K562 (cell line): ENCODE measurements at regions not wholly inside any gene's neighbourhood (a gene's known extent, or its start where the extent isn't known, plus 50 kb on each side); places are given as distances from the start of the nearest gene placed in this dataset.

ENCODE experiments used
- ATAC-seq: fragments of 200-7000 bp; cut with Tn5 transposase; 3 replicates; pipeline ENCODE4 v1.9.1; 2020; ENCODE audit warnings: moderate library complexity
- BruUV-seq: library from RNA; stranded (reverse); fragments of 400-500 nt; replicated peaks from 2 replicates; lab custom pipeline; 2021; lab: Mats Ljungman, UMichigan
- CTCF ChIA-PET: fragments of 300-600 bp; formaldehyde crosslinking; extraction: SDS; loops from one replicate; lab custom pipeline; 2021; ENCODE audit warnings: low intra/inter-chr PET ratio; lab: Yijun Ruan, JAX
- POLR2A ChIA-PET: fragments of 300-600, 350-650 bp; sonication (Branson Sonifier 250); formaldehyde crosslinking; extraction: SDS; loops from one replicate; lab custom pipeline; 2021; ENCODE audit warnings: antibody characterized with exemption, inconsistent platforms; lab: Yijun Ruan, JAX
- DNase-seq, 4 experiments: peaks; one replicate each; pipeline versions ENCODE4 v3.0.0 to v3.0.0-alpha.2; 2011 to 2018; ENCODE audit warnings: low spot score in 3 of 4, mixed read lengths in 3 of 4; ENCODE audit errors: extremely low read depth in 1 of 4
- FAIRE-seq: peaks from 2 replicates; lab custom pipeline; 2011; peaks lifted over from hg19 to GRCh38; lab: Jason Lieb, UNC
- H2AFZ ChIP-seq: 2 replicates; pipeline ENCODE4 v1.6.0; 2011; ENCODE audit warnings: low read depth, low read length, control low read depth, inconsistent platforms
- H3K27ac ChIP-seq: fragments of 200-600 bp; 3 replicates; pipeline ENCODE4 v1.8.0; 2011; ENCODE audit warnings: low read depth, mild to moderate bottlenecking, control low read depth, inconsistent platforms, low read length, moderate library complexity, mixed read lengths; ENCODE audit errors: extremely low read depth
- H3K27me3 ChIP-seq, 2 experiments: fragments of 300-600 bp in 1 of 2; 2 replicates in 1 of 2; 3 replicates in 1 of 2; pipeline versions ENCODE4 v1.6.0 to v1.8.0; 2011; ENCODE audit warnings: inconsistent platforms in 2 of 2, low read length in 2 of 2, mild to moderate bottlenecking in 1 of 2, mixed read lengths in 1 of 2, moderate library complexity in 1 of 2; ENCODE audit not compliant: control insufficient read depth in 2 of 2, insufficient read depth in 2 of 2
- H3K36me3 ChIP-seq: fragments of 300-600 bp; 3 replicates; pipeline ENCODE4 v1.8.0; 2011; ENCODE audit warnings: mild to moderate bottlenecking, low read length, inconsistent platforms; ENCODE audit not compliant: control insufficient read depth, insufficient read depth
- H3K4me1 ChIP-seq, 2 experiments: fragments of 200-600 bp in 1 of 2; replicated peaks in 1 of 2; 2 replicates in 1 of 2; 3 replicates in 1 of 2; pipeline versions ENCODE4 v1.5.1 to v1.8.0; 2011; ENCODE audit warnings: inconsistent platforms in 2 of 2, low read length in 2 of 2, mild to moderate bottlenecking in 1 of 2, mixed read lengths in 1 of 2, moderate library complexity in 1 of 2; ENCODE audit not compliant: control insufficient read depth in 2 of 2, insufficient read depth in 2 of 2
- H3K4me2 ChIP-seq: 2 replicates; pipeline ENCODE4 v1.6.1; 2011; ENCODE audit warnings: low read length, control low read depth, inconsistent platforms, mixed read lengths; ENCODE audit not compliant: insufficient read depth
- H3K4me3 ChIP-seq: fragments of 200-600 bp; sonication (generic), shearing (Covaris generic); 2 replicates; pipeline ENCODE4 v1.5.1; 2016; ENCODE audit warnings: control low read depth, inconsistent platforms
- H3K79me2 ChIP-seq: fragments of 200-600 bp; 3 replicates; pipeline ENCODE4 v1.8.0; 2011; ENCODE audit warnings: low read length, inconsistent platforms; ENCODE audit not compliant: control insufficient read depth, insufficient read depth
- H3K9ac ChIP-seq, 2 experiments: 2 replicates each; pipeline versions ENCODE4 v1.6.0 to v1.6.1; 2011; ENCODE audit warnings: low read depth in 2 of 2, low read length in 2 of 2, control low read depth in 1 of 2, inconsistent platforms in 1 of 2, mild to moderate bottlenecking in 1 of 2, mixed read lengths in 1 of 2; ENCODE audit not compliant: insufficient read depth in 1 of 2
- H3K9me1 ChIP-seq: one replicate; pipeline ENCODE4 v1.6.0; 2011; ENCODE audit warnings: inconsistent platforms, mild to moderate bottlenecking, low read length, moderate library complexity; ENCODE audit not compliant: control insufficient read depth, insufficient read depth
- H3K9me3 ChIP-seq: replicated peaks from 2 replicates; pipeline ENCODE4 v1.5.1; 2011; ENCODE audit warnings: low read depth, low read length, inconsistent platforms; ENCODE audit not compliant: control insufficient read depth, insufficient read depth
- H4K20me1 ChIP-seq: replicated peaks from 2 replicates; pipeline ENCODE4 v1.6.1; 2011; ENCODE audit warnings: low read length, inconsistent platforms, mixed read lengths; ENCODE audit not compliant: control insufficient read depth, insufficient read depth
- FOXA1 ChIP-seq: fragments of 450-650 bp; IDR thresholded peaks from 2 replicates; pipeline ENCODE4 v1.6.1; 2016; ENCODE audit warnings: mild to moderate bottlenecking, borderline replicate concordance
- MGA ChIP-seq: fragments of 450-650 bp; IDR thresholded peaks from 2 replicates; pipeline ENCODE4 v1.6.1; 2016; ENCODE audit warnings: mild to moderate bottlenecking, moderate library complexity
- TFAM ChIP-seq: fragments of 250-450 bp; sonication (Bioruptor Pico); conservative IDR thresholded peaks from 2 replicates; pipeline ENCODE4 v1.5.0; 2021; ENCODE audit warnings: mild to moderate bottlenecking, moderate library complexity
- ZNF707 ChIP-seq: fragments of 250-450 bp; sonication (Bioruptor Pico); conservative IDR thresholded peaks from 2 replicates; pipeline ENCODE4 v1.8.0; 2022; ENCODE audit warnings: inconsistent platforms, mild to moderate bottlenecking, moderate library complexity
- WGBS: fragments of 100-300 bp; shearing (Covaris generic); methylation state at CpG from one replicate; pipeline ENCODE4 v1.1.6; 2016; ENCODE audit warnings: low coverage, mixed read lengths; ENCODE audit not compliant: insufficient coverage; ENCODE audit errors: missing lambda C conversion rate; 5-methylcytosine and 5-hydroxymethylcytosine counted together
- in situ Hi-C: fragments of 300-500 bp; cut with MboI; formaldehyde crosslinking; loops from 4 replicates; pipeline ENCODE4 v1.15.0; 2018; ENCODE audit warnings: inconsistent platforms, mixed read lengths
- intact Hi-C: fragments of 100-400 bp; cut with micrococcal nuclease; formaldehyde crosslinking; loops from 2 replicates; pipeline ENCODE4 v1.14.2; 2022

- Histone ChIP-seq H3K9ac (no peak overlapping the region), H3K27ac (no peak overlapping the region), H4K20me1 (no peaks in the 10 kb centered on the region), H3K36me3 (no peaks in the 10 kb centered on the region), H3K4me2 (no peak overlapping the region), H3K4me3 (no peak overlapping the region), H3K9me3 (no peaks in the 10 kb centered on the region; the same call in 1 of the 2 replicates), H3K9me1 (no peaks in the 10 kb centered on the region), H2AFZ (no peak overlapping the region), H3K27me3 (no peaks in the 10 kb centered on the region), H3K4me1 (no peaks in the 10 kb centered on the region), H3K79me2 (no peaks in the 10 kb centered on the region)
- BruUV-seq, result no TSS peak
- ChIA-PET POLR2A (no interaction called here), CTCF (no interaction called here)
- ATAC-seq (no peak), FAIRE-seq (no peak), DNase-seq (no peak)
- 0% methylated on average over 2 of the region's 2 CpGs for WGBS
- intact Hi-C loops, result no loop called here
- no peak for TF ChIP-seq TFAM
- in situ Hi-C loops, result no loop called here
These were observed 193.9 kb upstream of the MRPS30 start for GRCh38 chr5:44614845-44615244.

- Histone ChIP-seq H3K9me3 (no peaks in the 10 kb centered on the region; the same call in 1 of the 2 replicates), H3K4me3 (no peak overlapping the region), H3K9ac (no peak overlapping the region), H2AFZ (no peak overlapping the region), H3K27ac (no peak overlapping the region), H3K79me2 (no peaks in the 10 kb centered on the region), H3K4me2 (no peak overlapping the region), H3K36me3 (no peaks in the 10 kb centered on the region), H3K27me3 (no peaks in the 10 kb centered on the region), H3K9me1 (no peaks in the 10 kb centered on the region), H4K20me1 (no peaks in the 10 kb centered on the region), H3K4me1 (no peaks in the 10 kb centered on the region)
- ChIA-PET POLR2A (no interaction called here), CTCF (no interaction called here)
- DNase-seq, result no peak
- FAIRE-seq, result no peak
- no TSS peak for BruUV-seq
- intact Hi-C loops (no loop called here), in situ Hi-C loops (no loop called here)
- 0% methylated on average over 1 of the region's 1 CpG for WGBS
- no peak for ATAC-seq
- no peak for TF ChIP-seq FOXA1
- TF ChIP-seq MGA, result no peak
- no peak for TF ChIP-seq ZNF707 (CRISPR knock-in tag)
These were observed 194.8 kb upstream of the MRPS30 start for GRCh38 chr5:44613936-44614335.
